Neural cell (in vitro differentiated cells): ENCODE measurements at regions not wholly inside any gene's neighbourhood (a gene's known extent, or its start where the extent isn't known, plus 50 kb on each side); places are given as distances from the start of the nearest gene placed in this dataset.
A peak's percentile ranks its signal among the peaks of the same experiment; 100 is the strongest.
"Not testable (repeated sequence)": the region's sequence is repeated elsewhere in the genome, so short reads cannot be mapped to it uniquely, and the experiment has no call there.

Source experiments
- H2AFZ ChIP-seq: fragments of 200-600, 300-800 bp; sonication (generic), shearing (Covaris generic); 2 replicates; pipeline ENCODE4 v1.6.0; 2014; ENCODE audit warnings: low read depth, mild to moderate bottlenecking, antibody characterized with exemption, low read length, moderate library complexity
- H3F3A ChIP-seq: fragments of 200-600 bp; shearing (Covaris generic); 2 replicates; pipeline ENCODE4 v1.6.1; 2016; ENCODE audit warnings: mild to moderate bottlenecking, moderate library complexity, mixed read lengths, antibody characterized with exemption, low read length; ENCODE audit not compliant: insufficient read depth, poor library complexity, severe bottlenecking
- H3K27ac ChIP-seq: fragments of 200-600, 300-800 bp; sonication (generic), shearing (Covaris generic); 2 replicates; pipeline ENCODE4 v1.5.1; 2014; ENCODE audit warnings: mild to moderate bottlenecking, low read length, moderate library complexity
- H3K27me3 ChIP-seq: fragments of 300-800, 200-600 bp; sonication (generic), shearing (Covaris generic); 2 replicates; pipeline ENCODE4 v1.6.0; 2014; ENCODE audit warnings: mild to moderate bottlenecking, low read depth, low read length, moderate library complexity; ENCODE audit not compliant: insufficient read depth
- H3K36me3 ChIP-seq: fragments of 300-800, 200-600 bp; sonication (generic), shearing (Covaris generic); 2 replicates; pipeline ENCODE4 v1.5.1; 2014; ENCODE audit warnings: mild to moderate bottlenecking, antibody characterized with exemption, low read length, moderate library complexity; ENCODE audit not compliant: insufficient read depth
- H3K4me2 ChIP-seq: fragments of 300-800, 200-600 bp; sonication (generic), shearing (Covaris generic); 2 replicates; pipeline ENCODE4 v1.6.0; 2014; ENCODE audit warnings: mild to moderate bottlenecking, low read length
- H3K4me3 ChIP-seq: fragments of 300-800, 200-600 bp; sonication (generic), shearing (Covaris generic); 2 replicates; pipeline ENCODE4 v1.5.1; 2014; ENCODE audit warnings: mild to moderate bottlenecking, low read length, moderate library complexity
- H3K79me2 ChIP-seq: fragments of 200-600 bp; shearing (Covaris generic); replicated peaks from 2 replicates; pipeline ENCODE4 v1.6.0; 2014; ENCODE audit warnings: mild to moderate bottlenecking, low read length, moderate library complexity; ENCODE audit not compliant: insufficient read depth
- H3K9ac ChIP-seq: fragments of 300-800, 200-600 bp; sonication (generic), shearing (Covaris generic); 2 replicates; pipeline ENCODE4 v1.6.1; 2016; ENCODE audit warnings: mild to moderate bottlenecking, low read length, mixed read lengths
- H3K9me2 ChIP-seq: fragments of 200-600 bp; shearing (Covaris generic); 2 replicates; pipeline ENCODE4 v1.6.1; 2016; ENCODE audit warnings: mild to moderate bottlenecking, low read length, mixed read lengths; ENCODE audit not compliant: insufficient read depth
- H3K9me3 ChIP-seq: fragments of 200-600, 300-800 bp; sonication (generic), shearing (Covaris generic); 2 replicates; pipeline ENCODE4 v1.6.1; 2016; ENCODE audit warnings: mild to moderate bottlenecking, mixed run types, low read length, moderate library complexity, mixed read lengths
- H4K20me1 ChIP-seq: fragments of 200-600 bp; shearing (Covaris generic); 2 replicates; pipeline ENCODE4 v1.6.1; 2016; ENCODE audit warnings: mild to moderate bottlenecking, mixed run types; ENCODE audit not compliant: insufficient read depth
- CTCF ChIP-seq: fragments of 450-650 bp; IDR thresholded peaks from 2 replicates; pipeline ENCODE4 v1.5.1; 2014; ENCODE audit warnings: antibody characterized with exemption, mild to moderate bottlenecking, moderate library complexity; ENCODE audit not compliant: poor library complexity, severe bottlenecking
- EP300 ChIP-seq: fragments of 450-650 bp; conservative IDR thresholded peaks from 2 replicates; pipeline ENCODE4 v1.6.1; 2014; ENCODE audit warnings: antibody characterized with exemption, mild to moderate bottlenecking, moderate library complexity; ENCODE audit not compliant: poor library complexity, severe bottlenecking
- MXI1 ChIP-seq: fragments of 450-650 bp; conservative IDR thresholded peaks from 2 replicates; pipeline ENCODE4 v1.6.1; 2014; ENCODE audit warnings: antibody characterized with exemption, mild to moderate bottlenecking; ENCODE audit not compliant: poor library complexity, severe bottlenecking
- POLR2AphosphoS5 ChIP-seq: IDR thresholded peaks from 2 replicates; pipeline ENCODE4 v1.6.1; 2012
- RAD21 ChIP-seq: fragments of 450-650 bp; conservative IDR thresholded peaks from 2 replicates; pipeline ENCODE4 v1.6.1; 2014; ENCODE audit warnings: antibody characterized with exemption, mild to moderate bottlenecking, moderate library complexity
- SMC3 ChIP-seq: fragments of 450-650 bp; conservative IDR thresholded peaks from 2 replicates; pipeline ENCODE4 v1.6.1; 2014; ENCODE audit warnings: antibody characterized with exemption, mild to moderate bottlenecking, moderate library complexity; ENCODE audit not compliant: poor library complexity
- TAF1 ChIP-seq: IDR thresholded peaks from 2 replicates; pipeline ENCODE4 v1.6.1; 2012; ENCODE audit warnings: low read depth
- TF ChIP-seq, protein P1 (sequence below): IDR thresholded peaks from 2 replicates; pipeline ENCODE4 v1.6.1; 2012; ENCODE audit warnings: borderline replicate concordance

DNA sequence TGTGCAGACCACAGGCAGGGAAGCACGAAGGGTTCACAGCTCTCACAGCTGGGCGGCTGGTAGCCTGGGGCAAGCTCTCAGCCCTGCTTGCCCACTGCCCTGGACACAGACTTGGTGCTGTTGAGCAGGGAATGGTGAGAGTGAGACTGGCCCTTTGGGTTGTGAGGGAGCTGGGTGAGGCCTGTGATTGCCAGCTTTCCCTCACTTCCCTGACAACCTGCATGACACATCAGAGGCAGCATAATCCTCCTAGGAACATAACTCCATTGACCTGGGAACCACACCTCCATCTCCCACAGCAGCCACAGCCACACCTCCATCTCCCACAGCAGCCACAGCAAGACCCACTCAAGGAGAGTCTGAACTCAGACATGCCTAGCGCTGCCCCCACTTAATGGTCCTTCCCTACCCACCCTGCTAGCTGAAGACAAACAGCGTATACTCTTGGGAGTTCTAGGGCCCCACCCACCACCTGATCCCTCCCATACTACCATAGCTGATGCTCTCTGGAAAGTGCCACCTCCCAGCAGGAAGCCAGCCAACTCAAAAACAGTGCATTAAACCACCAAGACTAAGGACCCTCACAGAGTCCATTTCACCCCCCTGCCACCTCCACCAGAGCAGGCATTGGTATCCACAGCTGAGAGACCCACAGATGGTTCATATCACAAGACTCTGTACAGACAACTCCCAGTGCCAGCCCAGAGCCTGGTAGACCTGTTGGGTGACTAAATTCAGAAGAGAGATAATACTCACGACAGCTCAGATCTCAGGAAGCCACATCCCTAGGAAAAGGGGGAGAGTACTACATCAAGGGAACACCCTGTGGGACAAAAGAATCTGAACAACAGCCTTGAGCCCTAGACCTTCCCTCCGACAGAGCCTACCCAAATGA lies 60.2 kb upstream of the PRSS3 start:
- not testable (repeated sequence) for H3K9me2 ChIP-seq, H3K9me3 ChIP-seq, H3K27me3 ChIP-seq, H3K9ac ChIP-seq, H3K4me2 ChIP-seq, H3K4me3 ChIP-seq, H3K79me2 ChIP-seq, H2AFZ ChIP-seq, H3K36me3 ChIP-seq, H3K27ac ChIP-seq, H4K20me1 ChIP-seq, H3F3A ChIP-seq

DNA sequence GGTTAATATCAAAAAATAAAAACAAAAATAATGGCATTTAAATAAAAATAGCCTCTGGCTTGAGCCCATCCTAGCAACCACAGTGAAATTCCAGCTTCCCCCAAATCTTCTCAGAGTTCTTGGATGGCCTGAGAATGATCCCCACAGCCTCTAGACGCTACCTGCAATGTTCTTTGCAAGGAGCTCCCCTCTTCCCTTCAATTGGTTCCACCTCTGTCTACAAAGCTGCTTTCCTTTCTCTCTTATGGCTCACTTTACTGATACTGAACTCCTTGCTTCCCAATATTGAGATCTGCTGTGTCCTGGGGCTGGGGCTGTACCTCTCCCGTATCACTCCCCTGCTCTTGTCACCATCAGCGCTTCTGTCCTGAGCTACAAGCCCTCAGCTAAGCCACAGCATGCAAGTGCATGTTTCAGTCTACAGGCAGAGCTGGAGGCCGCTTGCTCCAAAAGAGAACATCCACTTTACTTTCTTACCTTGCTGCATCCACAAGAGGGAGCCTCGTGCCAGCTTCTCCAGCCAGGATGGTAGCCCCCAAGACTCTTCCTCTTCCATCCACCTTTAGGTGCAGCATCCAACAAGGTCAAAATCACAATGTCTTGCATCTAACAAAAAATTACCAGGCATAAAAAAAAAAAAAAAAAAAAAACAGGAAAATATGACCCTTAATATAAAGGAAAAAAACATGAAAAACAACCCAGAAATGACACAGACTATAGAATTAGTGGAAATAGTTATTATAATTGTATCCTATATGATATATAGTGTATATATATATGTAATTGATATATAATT lies 57.4 kb upstream of the PRSS3 start:
- no peak overlapping the region for H3K27ac ChIP-seq
- no peaks in the 10 kb centered on the region for H3K36me3 ChIP-seq
- H3K4me3 ChIP-seq, result no peak overlapping the region

DNA sequence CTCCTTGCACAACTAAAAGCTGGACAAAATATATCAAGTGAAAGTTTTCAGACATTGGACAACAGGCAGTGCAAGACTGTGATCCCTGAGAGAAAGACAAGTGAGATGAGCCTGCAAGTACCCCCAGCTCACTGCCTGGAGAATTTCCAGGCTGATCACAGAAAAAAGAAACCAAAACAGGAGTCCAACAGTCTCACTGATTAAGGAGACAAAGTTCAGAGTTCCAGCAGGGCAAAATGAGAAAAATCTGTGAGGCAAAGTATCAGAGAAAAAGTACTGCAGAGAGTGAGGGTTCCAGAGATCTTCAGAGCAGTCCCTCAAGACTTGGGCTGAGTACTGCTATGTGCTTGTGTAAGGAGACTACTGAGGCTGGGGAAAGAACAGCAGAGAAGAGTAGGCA lies 56.0 kb upstream of the PRSS3 start:
- no peaks in the 10 kb centered on the region for H3K9me2 ChIP-seq
- no peaks in the 10 kb centered on the region for H3K36me3 ChIP-seq
- H3K4me2 ChIP-seq, result no peak overlapping the region
- no peaks in the 10 kb centered on the region for H3K79me2 ChIP-seq
- H3K27ac ChIP-seq, result no peak overlapping the region
- H3K4me3 ChIP-seq, result no peak overlapping the region
- TF ChIP-seq POLR2AphosphoS5 (no peak), TAF1 (no peak), MXI1 (no peak), EP300 (no peak)
- TF ChIP-seq, protein P1, sequence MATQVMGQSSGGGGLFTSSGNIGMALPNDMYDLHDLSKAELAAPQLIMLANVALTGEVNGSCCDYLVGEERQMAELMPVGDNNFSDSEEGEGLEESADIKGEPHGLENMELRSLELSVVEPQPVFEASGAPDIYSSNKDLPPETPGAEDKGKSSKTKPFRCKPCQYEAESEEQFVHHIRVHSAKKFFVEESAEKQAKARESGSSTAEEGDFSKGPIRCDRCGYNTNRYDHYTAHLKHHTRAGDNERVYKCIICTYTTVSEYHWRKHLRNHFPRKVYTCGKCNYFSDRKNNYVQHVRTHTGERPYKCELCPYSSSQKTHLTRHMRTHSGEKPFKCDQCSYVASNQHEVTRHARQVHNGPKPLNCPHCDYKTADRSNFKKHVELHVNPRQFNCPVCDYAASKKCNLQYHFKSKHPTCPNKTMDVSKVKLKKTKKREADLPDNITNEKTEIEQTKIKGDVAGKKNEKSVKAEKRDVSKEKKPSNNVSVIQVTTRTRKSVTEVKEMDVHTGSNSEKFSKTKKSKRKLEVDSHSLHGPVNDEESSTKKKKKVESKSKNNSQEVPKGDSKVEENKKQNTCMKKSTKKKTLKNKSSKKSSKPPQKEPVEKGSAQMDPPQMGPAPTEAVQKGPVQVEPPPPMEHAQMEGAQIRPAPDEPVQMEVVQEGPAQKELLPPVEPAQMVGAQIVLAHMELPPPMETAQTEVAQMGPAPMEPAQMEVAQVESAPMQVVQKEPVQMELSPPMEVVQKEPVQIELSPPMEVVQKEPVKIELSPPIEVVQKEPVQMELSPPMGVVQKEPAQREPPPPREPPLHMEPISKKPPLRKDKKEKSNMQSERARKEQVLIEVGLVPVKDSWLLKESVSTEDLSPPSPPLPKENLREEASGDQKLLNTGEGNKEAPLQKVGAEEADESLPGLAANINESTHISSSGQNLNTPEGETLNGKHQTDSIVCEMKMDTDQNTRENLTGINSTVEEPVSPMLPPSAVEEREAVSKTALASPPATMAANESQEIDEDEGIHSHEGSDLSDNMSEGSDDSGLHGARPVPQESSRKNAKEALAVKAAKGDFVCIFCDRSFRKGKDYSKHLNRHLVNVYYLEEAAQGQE, result no peak
- no peaks in the 10 kb centered on the region for H3K9me3 ChIP-seq
- H3F3A ChIP-seq, result no peaks in the 10 kb centered on the region
- no peaks in the 10 kb centered on the region for H4K20me1 ChIP-seq
- no peak overlapping the region for H3K9ac ChIP-seq
- no peaks in the 10 kb centered on the region for H3K27me3 ChIP-seq
- H2AFZ ChIP-seq, result no peak overlapping the region

More for the DNA sequence above, 57.4 kb upstream of the PRSS3 start:
- TF ChIP-seq EP300 (no peak), RAD21 (peak; percentile 62), POLR2AphosphoS5 (no peak), MXI1 (no peak), CTCF (peak; percentile 63), SMC3 (peak; percentile 63)
- H2AFZ ChIP-seq, result no peak overlapping the region
- no peak overlapping the region for H3K9ac ChIP-seq
- H3K4me2 ChIP-seq, result no peak overlapping the region
- H3K79me2 ChIP-seq, result no peaks in the 10 kb centered on the region
- H3K9me3 ChIP-seq, result no peaks in the 10 kb centered on the region
- no peaks in the 10 kb centered on the region for H3K9me2 ChIP-seq
- no peaks in the 10 kb centered on the region for H4K20me1 ChIP-seq
- no peaks in the 10 kb centered on the region for H3F3A ChIP-seq
- H3K27me3 ChIP-seq, result no peaks in the 10 kb centered on the region
